GM11168 (cell line): ENCODE measurements at regions not wholly inside any gene's neighbourhood (a gene's known extent, or its start where the extent isn't known, plus 50 kb on each side); places are given as distances from the start of the nearest gene placed in this dataset.
"Not testable (repeated sequence)": the region's sequence is repeated elsewhere in the genome, so short reads cannot be mapped to it uniquely, and the experiment has no call there.

Experiments
- in situ Hi-C: fragments of 300-500 bp; cut with MboI; formaldehyde crosslinking; loops from one replicate; pipeline ENCODE4 v1.12.0; 2022; ENCODE audit warnings: low sequenced_read_pairs; ENCODE audit not compliant: unreplicated experiment

- in situ Hi-C loops = no loop called here
These were observed 213.5 kb upstream of the PRICKLE2 start for GRCh38 chr3:64438812-64439211.

GRCh38 chr3:64438066-64438465, 212.8 kb upstream of the PRICKLE2 start:
- in situ Hi-C loops = no loop called here

GRCh38 chr3:64437131-64437530, 211.9 kb upstream of the PRICKLE2 start:
- in situ Hi-C loops = no loop called here

GRCh38 chr3:64435023-64435422, 209.8 kb upstream of the PRICKLE2 start:
- in situ Hi-C loops = not testable (repeated sequence)

- in situ Hi-C loops = no loop called here
These were observed 207.6 kb upstream of the PRICKLE2 start for GRCh38 chr3:64432870-64433269.

GRCh38 chr3:64431526-64432091, 206.3 kb upstream of the PRICKLE2 start:
- in situ Hi-C loops = no loop called here

GRCh38 chr3:64427671-64428070, 202.4 kb upstream of the PRICKLE2 start:
- in situ Hi-C loops = no loop called here

GRCh38 chr3:64426551-64426950, 201.3 kb upstream of the PRICKLE2 start:
- in situ Hi-C loops = no loop called here

GRCh38 chr3:64422932-64423331, 197.7 kb upstream of the PRICKLE2 start:
- in situ Hi-C loops = no loop called here

GRCh38 chr3:64422192-64422591, 196.9 kb upstream of the PRICKLE2 start:
- in situ Hi-C loops = no loop called here

- in situ Hi-C loops = no loop called here
These were observed 192.6 kb upstream of the PRICKLE2 start for GRCh38 chr3:64417816-64418215.

- in situ Hi-C loops = no loop called here
These were observed 188.8 kb upstream of the PRICKLE2 start for GRCh38 chr3:64414043-64414442.

- in situ Hi-C loops = no loop called here
These were observed 185.8 kb upstream of the PRICKLE2 start for GRCh38 chr3:64411101-64411500.

GRCh38 chr3:64410226-64410625, 185.0 kb upstream of the PRICKLE2 start:
- in situ Hi-C loops = no loop called here

- in situ Hi-C loops = no loop called here
These were observed 183.5 kb upstream of the PRICKLE2 start for GRCh38 chr3:64408770-64409169.

GRCh38 chr3:64406271-64406670, 181.0 kb upstream of the PRICKLE2 start:
- in situ Hi-C loops = no loop called here

- in situ Hi-C loops = no loop called here
These were observed 180.1 kb upstream of the PRICKLE2 start for GRCh38 chr3:64405211-64405835.

GRCh38 chr3:64400706-64401105, 175.4 kb upstream of the PRICKLE2 start:
- in situ Hi-C loops = no loop called here

GRCh38 chr3:64399205-64399800, 174.0 kb upstream of the PRICKLE2 start:
- in situ Hi-C loops = loop anchor here (25.0 kb wide), 1 partner anchor 362 kb away; no protein-coding TSS in a partner anchor

- in situ Hi-C loops = loop anchor here (25.0 kb wide), 1 partner anchor 361 kb away; no protein-coding TSS in a partner anchor
These were observed 173.2 kb upstream of the PRICKLE2 start for GRCh38 chr3:64398476-64398875.

GRCh38 chr3:64398006-64398405, 172.7 kb upstream of the PRICKLE2 start:
- in situ Hi-C loops = loop anchor here (25.0 kb wide), 1 partner anchor 361 kb away; no protein-coding TSS in a partner anchor

- in situ Hi-C loops = loop anchor here (25.0 kb wide), 1 partner anchor 360 kb away; no protein-coding TSS in a partner anchor
These were observed 172.3 kb upstream of the PRICKLE2 start for GRCh38 chr3:64397573-64397972.
